Ovary (tissue), 7 donors: ENCODE measurements at regions not wholly inside any gene's neighbourhood (a gene's known extent, or its start where the extent isn't known, plus 50 kb on each side); places are given as distances from the start of the nearest gene placed in this dataset. TPM values are rescaled to one million over a fixed set of nuclear protein-coding genes. Genes with fewer than 3 reads are reported as not detected.
"Not testable (repeated sequence)": the region's sequence is repeated elsewhere in the genome, so short reads cannot be mapped to it uniquely, and the experiment has no call there.

Experiments used
- DNase-seq, 5 donors: peaks; one replicate each; pipeline ENCODE4 v3.0.0-alpha.2; 2019 to 2020
- H3K27ac ChIP-seq, 2 donors: fragments of 200-600 bp; one replicate each; pipeline versions ENCODE4 v1.5.1 to v1.8.0; 2019 to 2022
- H3K27me3 ChIP-seq: fragments of 200-600 bp; one replicate; pipeline ENCODE4 v1.8.0; 2022
- H3K36me3 ChIP-seq: fragments of 200-600 bp; sonication (generic); one replicate; pipeline ENCODE4 v1.5.1; 2019
- H3K4me1 ChIP-seq: one replicate; pipeline ENCODE4 v1.8.1; 2013; ENCODE audit warnings: mild to moderate bottlenecking, moderate library complexity; ENCODE audit not compliant: insufficient read depth
- H3K4me3 ChIP-seq: fragments of 200-600 bp; sonication (generic); one replicate; pipeline ENCODE4 v1.5.1; 2017
- H3K9me3 ChIP-seq, 2 donors: fragments of 200-600 bp in 1 of 2; sonication (generic) in 1 of 2; one replicate each; pipeline versions ENCODE4 v1.5.1 to v1.8.1; 2013 to 2019; ENCODE audit warnings: mild to moderate bottlenecking in 1 of 2, moderate library complexity in 1 of 2
- WGBS, 3 donors: extraction: QIAGEN DNeasy Blood & Tissue Kit in 1 of 3; methylation state at CpG; one replicate each; pipeline versions ENCODE4 v1.1.5 to v1.1.7; 2013 to 2017; 5-methylcytosine and 5-hydroxymethylcytosine counted together
- intact Hi-C, 4 donors: fragments of 100-400 bp; cut with DNase I; formaldehyde crosslinking; loops; one replicate each; pipeline versions ENCODE4 v1.11.0 to v1.15.1; 2022 to 2023
- small RNA-seq: library from RNA; depleted of rRNA; stranded (forward); fragments of <200 nt; gene quantifications from one replicate; pipeline ENCODE3, GENCODE V24; 2016
- donor health status: DM: no; HTN: no; CAD: no; lungs with moderate emphysema.
- donor health status: DM: no; HTN: no; CAD: no.
- donor health status: Bipolar disorder and iron deficiency.
- donor health status: DM: no; HTN: no; CAD: no.
- donor health status: DM: yes; HTN: yes; CAD: no.

DNA sequence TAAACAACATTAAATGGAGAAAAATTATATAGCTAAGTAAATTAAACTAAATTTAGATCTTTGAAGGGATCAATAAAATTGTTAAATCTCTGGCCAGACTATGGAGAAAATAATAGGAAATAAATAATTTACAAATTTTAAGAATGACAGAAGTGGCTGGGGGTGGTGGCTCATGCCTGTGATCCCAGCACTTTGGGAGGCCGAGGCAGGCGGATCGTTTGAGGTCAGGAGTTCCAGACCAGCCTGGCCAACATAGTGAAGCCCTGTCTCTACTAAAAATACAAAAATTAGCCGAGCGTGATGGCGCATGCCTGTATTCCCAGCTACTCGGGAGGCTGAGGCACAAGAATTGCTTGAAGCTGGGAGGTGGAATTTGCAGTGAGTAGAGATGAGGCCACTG, 58.6 kb upstream of the ANKRD20A1 start:
- H3K27ac ChIP-seq, H3K9me3 ChIP-seq, intact Hi-C loops, H3K4me3 ChIP-seq, H3K4me1 ChIP-seq, H3K27me3 ChIP-seq, H3K36me3 ChIP-seq: not testable (repeated sequence)
- DNase-seq: peak in 1 of 5 donors; percentile 6
- 86 to 92% (median 91%) methylated on average over 3 to 6 of the region's 7 CpGs for WGBS, 3 donors

Small RNAs in the stretch of these regions (small RNA-seq; reads per million reads assigned to genes)
- gene AL627230.1 (not detected), gene AL627230.3 (not detected), gene AL627230.5 (not detected), gene AL627230.6 (not detected), gene AL627230.8 (not detected), gene FAM27B (not detected), gene RF00156 (not detected), gene RN7SL787P (not detected)
